ENCODE measurements at regions not wholly inside any gene's neighbourhood (a gene's known extent, or its start where the extent isn't known, plus 50 kb on each side); places are given as distances from the start of the nearest gene placed in this dataset.

DNA sequence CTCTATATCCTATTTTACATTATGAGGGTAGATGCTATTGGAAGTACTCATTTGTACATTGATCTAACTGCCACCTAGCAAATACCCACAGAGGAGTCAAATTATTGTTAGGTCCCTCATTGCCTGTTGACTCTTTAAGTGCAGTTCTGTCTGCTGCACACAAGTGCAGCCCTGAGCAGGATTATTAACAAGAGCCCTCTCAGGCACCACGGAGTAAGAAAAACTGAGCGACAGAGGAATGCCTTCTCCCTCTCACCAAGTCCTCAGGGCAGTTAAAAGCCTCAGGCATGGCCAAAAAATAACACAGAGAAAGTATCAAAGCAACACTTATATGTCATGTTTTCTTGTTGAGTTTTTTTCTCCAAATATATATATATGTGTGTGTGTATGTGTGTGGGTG lies 340.0 kb upstream of the NRG3 start:
- TF ChIP-seq, protein P1, sequence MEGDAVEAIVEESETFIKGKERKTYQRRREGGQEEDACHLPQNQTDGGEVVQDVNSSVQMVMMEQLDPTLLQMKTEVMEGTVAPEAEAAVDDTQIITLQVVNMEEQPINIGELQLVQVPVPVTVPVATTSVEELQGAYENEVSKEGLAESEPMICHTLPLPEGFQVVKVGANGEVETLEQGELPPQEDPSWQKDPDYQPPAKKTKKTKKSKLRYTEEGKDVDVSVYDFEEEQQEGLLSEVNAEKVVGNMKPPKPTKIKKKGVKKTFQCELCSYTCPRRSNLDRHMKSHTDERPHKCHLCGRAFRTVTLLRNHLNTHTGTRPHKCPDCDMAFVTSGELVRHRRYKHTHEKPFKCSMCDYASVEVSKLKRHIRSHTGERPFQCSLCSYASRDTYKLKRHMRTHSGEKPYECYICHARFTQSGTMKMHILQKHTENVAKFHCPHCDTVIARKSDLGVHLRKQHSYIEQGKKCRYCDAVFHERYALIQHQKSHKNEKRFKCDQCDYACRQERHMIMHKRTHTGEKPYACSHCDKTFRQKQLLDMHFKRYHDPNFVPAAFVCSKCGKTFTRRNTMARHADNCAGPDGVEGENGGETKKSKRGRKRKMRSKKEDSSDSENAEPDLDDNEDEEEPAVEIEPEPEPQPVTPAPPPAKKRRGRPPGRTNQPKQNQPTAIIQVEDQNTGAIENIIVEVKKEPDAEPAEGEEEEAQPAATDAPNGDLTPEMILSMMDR (IDR thresholded peaks at IDR 0.05): no peak
- TF ChIP-seq POLR2AphosphoS5 (IDR thresholded peaks at IDR 0.05): no peak

Measured in esophagus muscularis mucosa (tissue), 3 donors.